ENCODE measurements at regions not wholly inside any gene's neighbourhood (a gene's known extent, or its start where the extent isn't known, plus 50 kb on each side); places are given as distances from the start of the nearest gene placed in this dataset.

GRCh38 chr4:13316354-13316753, 167.8 kb downstream of the RAB28 start:
- no peak for DNase-seq

- peak; percentile 12 for DNase-seq
Observed at GRCh38 chr4:13313856-13314255, 170.3 kb downstream of the RAB28 start.

- DNase-seq, result no peak
Observed at GRCh38 chr4:13312264-13312663, 171.9 kb downstream of the RAB28 start.

DNA sequence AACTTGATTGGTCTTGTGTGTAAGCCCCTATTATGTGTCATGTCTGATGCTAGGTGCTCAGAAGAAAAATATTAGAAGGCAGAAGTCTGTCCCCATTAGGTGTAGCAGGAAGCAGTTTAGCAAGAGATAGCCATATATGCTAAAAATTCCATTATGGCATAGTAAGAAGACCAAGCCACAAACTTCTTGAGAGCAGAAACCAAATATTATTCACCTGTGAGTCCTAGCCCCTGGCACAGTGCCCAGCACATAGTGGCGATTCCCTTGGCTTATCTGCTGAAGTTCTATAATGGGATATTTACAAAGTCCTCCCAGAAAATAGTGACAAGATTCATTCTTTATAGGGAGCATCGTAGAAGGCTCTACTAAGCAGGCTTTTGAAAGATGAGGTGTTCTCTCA, 174.4 kb downstream of the RAB28 start:
- no peak for DNase-seq

DNA sequence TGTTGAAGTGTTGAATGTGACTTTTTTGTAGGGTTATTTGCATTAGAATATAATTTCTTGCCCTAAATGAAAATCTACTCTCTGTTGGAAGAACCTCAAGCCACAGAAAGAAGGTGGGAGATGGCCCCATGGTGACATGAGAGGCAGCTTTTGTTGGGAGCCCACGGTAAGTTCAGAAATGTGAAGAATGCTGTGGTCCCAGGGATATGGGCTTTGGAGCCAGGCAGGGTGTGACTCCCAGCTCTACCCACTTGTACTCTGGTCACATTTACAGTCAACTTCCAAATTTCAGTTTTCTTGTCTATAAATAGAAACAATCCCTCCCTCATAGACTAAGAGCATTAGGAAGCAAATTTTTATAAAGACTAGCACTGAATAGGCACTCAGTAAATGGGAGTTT, 177.8 kb downstream of the RAB28 start:
- no peak for DNase-seq

- no peak for DNase-seq
Observed at GRCh38 chr4:13302876-13303275, 181.3 kb downstream of the RAB28 start.

DNA sequence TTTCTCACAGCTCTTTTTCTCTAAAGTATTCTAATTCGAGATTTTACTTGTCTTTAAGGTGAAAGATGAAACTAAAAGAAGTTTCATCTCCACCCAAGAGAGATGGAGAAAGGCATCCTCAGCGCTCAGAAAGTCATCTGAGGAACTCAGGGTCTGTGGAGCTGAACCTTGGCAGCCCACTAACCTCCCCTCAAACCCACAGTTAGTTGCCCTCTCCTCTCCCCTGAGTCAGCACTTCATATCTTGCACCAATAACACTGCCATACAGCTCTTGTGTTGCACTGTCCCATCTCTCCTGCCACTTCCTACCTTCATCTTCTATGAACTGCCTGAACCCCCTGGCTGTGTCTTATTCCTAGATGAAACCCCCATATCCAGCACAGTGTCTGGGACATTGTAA, 184.8 kb downstream of the RAB28 start:
- DNase-seq, result no peak

DNA sequence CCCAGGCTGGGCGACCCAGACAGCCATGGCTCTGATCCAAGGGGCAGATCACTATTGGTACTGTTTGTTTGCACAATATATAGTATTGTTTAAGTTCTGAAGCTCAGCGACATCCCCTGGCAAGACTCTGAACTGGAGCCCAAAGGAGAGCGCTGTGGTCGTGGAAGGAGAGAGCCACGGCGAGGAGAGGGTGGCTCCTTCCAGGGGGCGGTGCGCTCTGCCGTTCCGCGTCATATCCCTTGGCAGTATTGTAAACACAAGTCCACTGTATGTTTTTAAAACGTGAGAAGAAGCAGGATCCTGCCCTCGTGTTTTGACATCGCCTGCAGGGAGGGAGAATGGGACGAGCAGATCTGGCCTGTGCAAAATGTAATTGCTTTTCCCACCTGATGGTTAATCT, 185.5 kb downstream of the RAB28 start:
- peak; percentile 9 for DNase-seq

- no peak for DNase-seq
Observed at GRCh38 chr4:13296986-13297385, 187.2 kb downstream of the RAB28 start.

- no peak for DNase-seq
Observed at GRCh38 chr4:13294961-13295605, 189.1 kb downstream of the RAB28 start.

- DNase-seq, result no peak
Observed at GRCh38 chr4:13292372-13292771, 191.8 kb downstream of the RAB28 start.

DNA sequence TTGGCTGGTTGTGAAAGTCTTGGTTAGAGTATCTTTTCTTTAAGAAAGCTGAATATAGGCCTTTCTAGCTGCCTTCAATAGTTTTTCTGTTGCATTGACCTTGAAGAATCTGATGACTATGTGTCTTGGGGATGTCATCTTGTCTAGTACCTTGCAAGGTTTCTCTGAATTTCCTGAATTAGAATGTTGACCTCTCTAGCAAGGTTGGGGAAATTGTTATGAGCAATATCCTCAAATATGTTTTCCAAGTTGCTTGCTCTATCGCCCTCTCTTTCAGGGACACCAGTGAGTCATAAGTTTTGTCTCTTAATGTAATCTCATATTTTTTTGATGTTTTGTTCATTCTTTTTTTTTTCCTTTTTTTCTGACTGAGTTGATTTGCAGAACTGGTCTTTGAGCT, 194.7 kb downstream of the RAB28 start:
- peak; percentile 60 for DNase-seq

GRCh38 chr4:13285336-13285735, 198.8 kb downstream of the RAB28 start:
- DNase-seq, result no peak

GRCh38 chr4:13284932-13285331, 199.2 kb downstream of the RAB28 start:
- DNase-seq, result no peak

- no peak for DNase-seq
Observed at GRCh38 chr4:13276357-13276756, 207.8 kb downstream of the RAB28 start.

GRCh38 chr4:13268703-13269102, 215.4 kb downstream of the RAB28 start:
- DNase-seq, result no peak

GRCh38 chr4:13268165-13268564, 216.0 kb downstream of the RAB28 start:
- no peak for DNase-seq

GRCh38 chr4:13267091-13267490, 217.0 kb downstream of the RAB28 start:
- DNase-seq, result no peak

DNA sequence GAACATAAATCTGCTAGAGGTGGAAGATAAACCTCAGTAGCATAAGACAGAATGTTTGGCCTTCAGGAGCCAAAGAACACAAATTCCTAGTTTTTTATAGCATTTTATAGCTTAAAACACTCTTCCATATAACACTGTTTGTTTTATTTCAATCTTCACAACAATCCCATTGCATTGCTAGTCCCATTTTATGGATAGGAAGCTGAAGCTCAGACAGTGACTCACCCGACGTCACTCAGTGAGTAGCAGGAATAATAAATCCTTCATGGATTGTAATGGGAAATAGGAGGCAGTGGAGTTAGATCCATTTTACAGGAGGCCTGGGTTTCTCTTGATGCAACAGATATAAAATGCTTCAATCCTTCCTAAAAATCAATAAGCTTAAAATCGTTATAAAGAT, 217.5 kb downstream of the RAB28 start:
- DNase-seq, result no peak

GRCh38 chr4:13263967-13264525, 220.1 kb downstream of the RAB28 start:
- no peak for DNase-seq

- no peak for DNase-seq
Observed at GRCh38 chr4:13262816-13263215, 221.3 kb downstream of the RAB28 start.

- DNase-seq, result no peak
Observed at GRCh38 chr4:13261486-13262257, 222.5 kb downstream of the RAB28 start.

GRCh38 chr4:13260513-13260912, 223.6 kb downstream of the RAB28 start:
- no peak for DNase-seq

DNA sequence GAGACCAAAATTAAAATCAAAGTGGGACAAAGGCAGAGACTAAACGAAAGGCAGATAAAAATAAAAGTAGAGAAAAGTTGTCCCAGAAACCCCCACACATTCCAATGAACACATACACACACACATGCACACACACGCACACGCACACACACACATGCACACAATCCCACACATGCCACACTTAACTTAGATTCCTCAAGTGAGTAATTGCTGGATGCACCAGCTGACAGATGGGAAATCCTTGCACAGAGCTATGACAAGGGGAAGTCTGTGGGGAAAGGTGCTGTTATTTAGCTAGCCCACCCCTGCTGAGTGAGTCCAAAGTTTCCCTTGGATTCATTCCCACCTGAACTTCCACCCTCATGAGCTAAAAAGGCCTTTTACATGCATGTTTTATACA, 233.9 kb downstream of the RAB28 start:
- DNase-seq, result no peak
